ENCODE measurements at regions not wholly inside any gene's neighbourhood (a gene's known extent, or its start where the extent isn't known, plus 50 kb on each side); places are given as distances from the start of the nearest gene placed in this dataset.

DNA sequence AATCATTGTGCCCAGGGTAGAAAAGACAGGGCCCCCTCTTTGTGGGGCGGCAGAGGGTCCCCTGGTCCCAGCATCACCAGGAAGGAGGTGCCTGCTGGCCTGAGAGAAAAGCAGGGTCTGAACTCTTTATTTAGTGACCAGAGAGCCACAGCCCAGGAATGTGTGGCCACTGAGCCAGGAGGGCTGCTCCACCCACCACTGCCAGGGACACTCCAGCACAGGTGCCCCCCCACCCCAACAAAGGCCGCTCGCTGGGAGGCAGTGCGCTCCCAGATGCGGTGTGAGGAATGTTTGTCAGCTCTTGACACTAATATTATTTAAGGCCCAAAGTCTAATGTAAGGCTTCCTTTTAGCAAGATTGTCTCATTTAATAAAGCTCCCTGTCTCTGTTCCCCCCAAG, 59.6 kb upstream of the ZMIZ1 start:
- Histone ChIP-seq H3K4me1 (ENCODE audit: insufficient read depth, low read length, severe bottlenecking) (no peaks in the 10 kb centered on the region), H3F3A (ENCODE audit: insufficient read depth, low read length) (no peaks in the 10 kb centered on the region), H3K4me2 (ENCODE audit: low read length) (no peak overlapping the region), H3K27ac (ENCODE audit: low read depth, low read length, poor library complexity, severe bottlenecking) (no peak overlapping the region), H3K36me3 (ENCODE audit: insufficient read depth, low read length) (no peaks in the 10 kb centered on the region), H3K9me2 (ENCODE audit: low read depth, low read length) (no peaks in the 10 kb centered on the region), H3K4me3 (ENCODE audit: low read depth, low read length, poor library complexity, severe bottlenecking) (no peak overlapping the region), H3K79me2 (ENCODE audit: insufficient read depth, low read length) (no peaks in the 10 kb centered on the region), H3K9ac (ENCODE audit: low read length) (no peak overlapping the region), H2AFZ (ENCODE audit: low read length) (no peak overlapping the region), H3K27me3 (ENCODE audit: insufficient read depth, low read length) (0 out of 2 replicates have a peak, but pooled peaks cover 3% of the 10 kb centered on the region), H4K20me1 (ENCODE audit: insufficient read depth, low read length) (no peaks in the 10 kb centered on the region), H3K9me3 (ENCODE audit: low read length) (no peaks in the 10 kb centered on the region)
- TF ChIP-seq EZH2 (IDR thresholded peaks at IDR 0.05; ENCODE audit: borderline replicate concordance, low read length) = no peak
- TF ChIP-seq, protein P1, sequence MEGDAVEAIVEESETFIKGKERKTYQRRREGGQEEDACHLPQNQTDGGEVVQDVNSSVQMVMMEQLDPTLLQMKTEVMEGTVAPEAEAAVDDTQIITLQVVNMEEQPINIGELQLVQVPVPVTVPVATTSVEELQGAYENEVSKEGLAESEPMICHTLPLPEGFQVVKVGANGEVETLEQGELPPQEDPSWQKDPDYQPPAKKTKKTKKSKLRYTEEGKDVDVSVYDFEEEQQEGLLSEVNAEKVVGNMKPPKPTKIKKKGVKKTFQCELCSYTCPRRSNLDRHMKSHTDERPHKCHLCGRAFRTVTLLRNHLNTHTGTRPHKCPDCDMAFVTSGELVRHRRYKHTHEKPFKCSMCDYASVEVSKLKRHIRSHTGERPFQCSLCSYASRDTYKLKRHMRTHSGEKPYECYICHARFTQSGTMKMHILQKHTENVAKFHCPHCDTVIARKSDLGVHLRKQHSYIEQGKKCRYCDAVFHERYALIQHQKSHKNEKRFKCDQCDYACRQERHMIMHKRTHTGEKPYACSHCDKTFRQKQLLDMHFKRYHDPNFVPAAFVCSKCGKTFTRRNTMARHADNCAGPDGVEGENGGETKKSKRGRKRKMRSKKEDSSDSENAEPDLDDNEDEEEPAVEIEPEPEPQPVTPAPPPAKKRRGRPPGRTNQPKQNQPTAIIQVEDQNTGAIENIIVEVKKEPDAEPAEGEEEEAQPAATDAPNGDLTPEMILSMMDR (IDR thresholded peaks at IDR 0.05; ENCODE audit: low read length) = no peak

DNA sequence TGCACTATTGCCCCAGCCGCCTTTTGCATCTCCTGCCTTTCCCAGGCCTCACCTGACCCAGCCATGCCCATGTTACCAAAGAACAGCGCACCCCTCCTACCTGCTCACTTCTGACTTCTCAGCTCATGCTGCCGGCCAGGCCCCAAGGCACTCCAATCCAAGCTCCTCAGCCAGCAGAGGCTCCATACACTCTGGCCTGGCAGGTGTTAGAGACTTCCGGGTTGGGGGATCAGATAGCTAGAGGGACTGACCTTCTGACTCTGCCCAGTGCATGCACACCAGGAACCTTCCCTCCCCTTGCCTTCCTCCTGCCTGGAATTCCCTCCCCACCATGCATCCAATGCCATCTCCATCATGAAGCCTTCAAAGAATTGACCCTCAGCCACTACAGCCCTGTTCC, 56.2 kb upstream of the ZMIZ1 start:
- H3K9me2 ChIP-seq (ENCODE audit: low read depth, low read length) = no peaks in the 10 kb centered on the region
- 0 out of 2 replicates have a peak, but pooled peaks cover 3% of the 10 kb centered on the region for H3K27me3 ChIP-seq (ENCODE audit: insufficient read depth, low read length)
- H3K36me3 ChIP-seq (ENCODE audit: insufficient read depth, low read length) = no peaks in the 10 kb centered on the region
- no peaks in the 10 kb centered on the region for H4K20me1 ChIP-seq (ENCODE audit: insufficient read depth, low read length)
- no peaks in the 10 kb centered on the region for H3K79me2 ChIP-seq (ENCODE audit: insufficient read depth, low read length)
- H3K4me3 ChIP-seq (ENCODE audit: low read depth, low read length, poor library complexity, severe bottlenecking) = no peak overlapping the region
- no peak overlapping the region for H3K27ac ChIP-seq (ENCODE audit: low read depth, low read length, poor library complexity, severe bottlenecking)
- no peak overlapping the region for H2AFZ ChIP-seq (ENCODE audit: low read length)
- H3K4me2 ChIP-seq (ENCODE audit: low read length) = no peak overlapping the region
- no peak overlapping the region for H3K9ac ChIP-seq (ENCODE audit: low read length)
- H3F3A ChIP-seq (ENCODE audit: insufficient read depth, low read length) = no peaks in the 10 kb centered on the region
- H3K9me3 ChIP-seq (ENCODE audit: low read length) = no peaks in the 10 kb centered on the region
- TF ChIP-seq EZH2 (IDR thresholded peaks at IDR 0.05; ENCODE audit: borderline replicate concordance, low read length) = no peak
- TF ChIP-seq, protein P1 (IDR thresholded peaks at IDR 0.05; ENCODE audit: low read length) = no peak
- no peaks in the 10 kb centered on the region for H3K4me1 ChIP-seq (ENCODE audit: insufficient read depth, low read length, severe bottlenecking)

DNA sequence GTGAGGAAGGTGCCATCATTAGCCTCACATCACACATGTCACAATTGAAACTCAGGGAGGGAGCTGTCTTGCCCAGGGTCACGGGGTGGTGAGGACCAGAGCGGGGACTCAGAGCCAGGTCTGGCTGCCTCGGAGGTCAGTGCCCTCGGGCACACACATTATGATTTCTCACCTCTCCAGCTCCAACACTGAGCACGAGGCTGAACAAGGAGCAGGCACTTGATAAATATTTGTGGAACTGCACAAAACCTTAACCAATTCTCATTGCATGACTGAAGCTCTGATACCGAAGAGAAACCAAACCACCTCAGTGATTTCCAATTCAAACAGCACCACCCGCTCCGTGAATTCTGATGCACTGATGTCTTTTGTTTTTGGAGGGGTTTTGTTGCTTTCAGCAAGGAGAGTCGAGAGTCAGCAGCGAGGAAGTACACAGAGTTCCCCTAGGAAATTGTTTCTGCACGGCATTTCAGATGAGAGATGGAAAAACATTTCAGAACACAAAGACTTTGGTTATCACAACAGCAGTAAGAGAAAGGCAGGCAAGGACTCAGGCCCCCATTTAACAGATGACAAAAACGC, 55.3 kb upstream of the ZMIZ1 start:
- H3F3A ChIP-seq (ENCODE audit: insufficient read depth, low read length) = no peaks in the 10 kb centered on the region
- no peaks in the 10 kb centered on the region for H3K27me3 ChIP-seq (ENCODE audit: insufficient read depth, low read length)
- H3K4me3 ChIP-seq (ENCODE audit: low read depth, low read length, poor library complexity, severe bottlenecking) = no peak overlapping the region
- no peaks in the 10 kb centered on the region for H3K9me2 ChIP-seq (ENCODE audit: low read depth, low read length)
- no peak overlapping the region for H3K4me2 ChIP-seq (ENCODE audit: low read length)
- no peaks in the 10 kb centered on the region for H3K4me1 ChIP-seq (ENCODE audit: insufficient read depth, low read length, severe bottlenecking)
- no peaks in the 10 kb centered on the region for H3K79me2 ChIP-seq (ENCODE audit: insufficient read depth, low read length)
- H4K20me1 ChIP-seq (ENCODE audit: insufficient read depth, low read length) = no peaks in the 10 kb centered on the region
- no peak for TF ChIP-seq EZH2 (IDR thresholded peaks at IDR 0.05; ENCODE audit: borderline replicate concordance, low read length)
- TF ChIP-seq, protein P1 (IDR thresholded peaks at IDR 0.05; ENCODE audit: low read length) = no peak
- H2AFZ ChIP-seq (ENCODE audit: low read length) = no peak overlapping the region
- H3K9ac ChIP-seq (ENCODE audit: low read length) = no peak overlapping the region
- H3K36me3 ChIP-seq (ENCODE audit: insufficient read depth, low read length) = no peaks in the 10 kb centered on the region
- no peak overlapping the region for H3K27ac ChIP-seq (ENCODE audit: low read depth, low read length, poor library complexity, severe bottlenecking)
- no peaks in the 10 kb centered on the region for H3K9me3 ChIP-seq (ENCODE audit: low read length)
